Activated CD4-positive, alpha-beta T cell treated with anti-CD3 and anti-CD28 coated beads, Interleukin-2, amount 50 U/mL, for 4 hours (primary cell): ENCODE measurements at regions not wholly inside any gene's neighbourhood (a gene's known extent, or its start where the extent isn't known, plus 50 kb on each side); places are given as distances from the start of the nearest gene placed in this dataset.

ENCODE experiments used
- DNase-seq, 2 experiments: peaks; one replicate each; pipeline ENCODE4 v3.0.0-alpha.2; 2020

- no peak for DNase-seq
Observed at GRCh38 chr2:22282916-22283315, 1102.1 kb upstream of the KLHL29 start.

GRCh38 chr2:22283436-22283835 lies 1101.5 kb upstream of the KLHL29 start:
- no peak for DNase-seq

GRCh38 chr2:22290302-22290701 lies 1094.7 kb upstream of the KLHL29 start:
- no peak for DNase-seq

GRCh38 chr2:22290909-22291473 lies 1094.0 kb upstream of the KLHL29 start:
- no peak for DNase-seq

GRCh38 chr2:22301228-22301627 lies 1083.8 kb upstream of the KLHL29 start:
- no peak for DNase-seq

GRCh38 chr2:22326250-22326649 lies 1058.7 kb upstream of the KLHL29 start:
- DNase-seq = no peak

- DNase-seq = no peak
Observed at GRCh38 chr2:22329211-22330154, 1055.5 kb upstream of the KLHL29 start.

- DNase-seq = no peak
Observed at GRCh38 chr2:22336414-22336813, 1048.6 kb upstream of the KLHL29 start.

- DNase-seq = no peak
Observed at GRCh38 chr2:22340716-22341115, 1044.3 kb upstream of the KLHL29 start.

GRCh38 chr2:22347306-22347705 lies 1037.7 kb upstream of the KLHL29 start:
- DNase-seq = no peak

- DNase-seq = no peak
Observed at GRCh38 chr2:22350621-22351020, 1034.4 kb upstream of the KLHL29 start.

GRCh38 chr2:22355816-22356433 lies 1029.1 kb upstream of the KLHL29 start:
- peak in 1 of 2 experiments; percentile 9 for DNase-seq

- DNase-seq = no peak
Observed at GRCh38 chr2:22359071-22359672, 1025.8 kb upstream of the KLHL29 start.

- DNase-seq = no peak
Observed at GRCh38 chr2:22360735-22361374, 1024.1 kb upstream of the KLHL29 start.

GRCh38 chr2:22361571-22361970 lies 1023.4 kb upstream of the KLHL29 start:
- no peak for DNase-seq

GRCh38 chr2:22375096-22375495 lies 1009.9 kb upstream of the KLHL29 start:
- no peak for DNase-seq

- no peak for DNase-seq
Observed at GRCh38 chr2:22377268-22377667, 1007.7 kb upstream of the KLHL29 start.

GRCh38 chr2:22382479-22383169 lies 1002.4 kb upstream of the KLHL29 start:
- DNase-seq = no peak

- DNase-seq = no peak
Observed at GRCh38 chr2:22397847-22398246, 987.1 kb upstream of the KLHL29 start.

- no peak for DNase-seq
Observed at GRCh38 chr2:22403748-22404147, 981.2 kb upstream of the KLHL29 start.

- no peak for DNase-seq
Observed at GRCh38 chr2:22406625-22407024, 978.4 kb upstream of the KLHL29 start.

GRCh38 chr2:22420076-22420475 lies 964.9 kb upstream of the KLHL29 start:
- no peak for DNase-seq
